ENCODE measurements at regions not wholly inside any gene's neighbourhood (a gene's known extent, or its start where the extent isn't known, plus 50 kb on each side); places are given as distances from the start of the nearest gene placed in this dataset.

DNA sequence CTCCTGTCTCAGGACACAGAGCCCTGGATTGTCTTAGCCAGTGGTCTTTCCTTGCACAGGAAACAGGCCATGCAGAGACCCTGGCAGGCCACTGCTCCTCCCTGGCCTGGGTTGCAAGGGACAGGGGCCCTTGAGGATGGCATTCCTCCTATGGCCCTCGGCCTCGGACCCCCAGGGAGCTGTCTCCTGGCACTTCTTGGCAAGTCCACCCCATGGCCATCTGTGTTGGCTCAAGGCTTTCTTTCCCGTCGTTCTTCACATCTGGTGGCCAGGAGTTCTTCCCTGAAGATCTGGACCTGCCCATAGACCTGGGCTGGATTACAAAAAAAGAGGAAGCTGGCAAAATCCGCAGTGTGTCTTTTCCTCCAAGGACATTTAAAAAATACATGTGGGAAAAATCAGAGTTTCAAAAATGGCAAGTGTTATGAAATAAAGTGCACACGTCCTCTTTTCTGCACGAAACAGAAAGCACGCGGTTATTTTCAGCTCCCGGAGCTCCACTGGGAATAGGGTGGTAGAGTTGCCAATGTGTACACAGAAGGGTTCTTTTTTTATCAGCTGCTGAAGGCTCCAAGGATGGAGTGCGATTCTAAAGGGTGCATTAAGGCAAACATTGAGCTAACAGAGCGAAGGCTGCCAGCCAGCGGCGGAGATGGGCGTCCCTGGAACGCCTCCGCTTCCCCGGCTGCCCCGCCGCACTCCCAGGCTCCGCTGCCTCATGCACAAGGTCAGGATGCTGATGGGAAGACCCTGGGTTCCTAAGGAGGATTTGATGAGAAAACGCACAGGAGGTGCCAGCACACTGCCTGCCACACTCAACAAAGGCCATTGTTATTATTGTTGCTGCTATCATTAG is 62.8 kb upstream of the FAM20C start:
- Histone ChIP-seq H3K27ac (no peak overlapping the region), H4K20me1 (ENCODE audit: insufficient read depth) (no peaks in the 10 kb centered on the region), H3K27me3 (ENCODE audit: insufficient read depth, low read depth) (peaks cover 39% of the 10 kb centered on the region; the same call in 1 of the 2 replicates), H3K36me3 (ENCODE audit: insufficient read depth) (no peaks in the 10 kb centered on the region), H3K4me1 (ENCODE audit: low read depth, poor library complexity, severe bottlenecking) (no peaks in the 10 kb centered on the region), H3K79me2 (ENCODE audit: insufficient read depth, low read depth) (no peaks in the 10 kb centered on the region), H2AFZ (ENCODE audit: low read depth) (no peak overlapping the region), H3K9ac (no peak overlapping the region), H3K4me3 (IDR thresholded peaks at IDR 0.05; ENCODE audit: insufficient read depth, low read depth, low read length) (no peak overlapping the region), H3K4me2 (no peak overlapping the region)
- TF ChIP-seq, protein P1, sequence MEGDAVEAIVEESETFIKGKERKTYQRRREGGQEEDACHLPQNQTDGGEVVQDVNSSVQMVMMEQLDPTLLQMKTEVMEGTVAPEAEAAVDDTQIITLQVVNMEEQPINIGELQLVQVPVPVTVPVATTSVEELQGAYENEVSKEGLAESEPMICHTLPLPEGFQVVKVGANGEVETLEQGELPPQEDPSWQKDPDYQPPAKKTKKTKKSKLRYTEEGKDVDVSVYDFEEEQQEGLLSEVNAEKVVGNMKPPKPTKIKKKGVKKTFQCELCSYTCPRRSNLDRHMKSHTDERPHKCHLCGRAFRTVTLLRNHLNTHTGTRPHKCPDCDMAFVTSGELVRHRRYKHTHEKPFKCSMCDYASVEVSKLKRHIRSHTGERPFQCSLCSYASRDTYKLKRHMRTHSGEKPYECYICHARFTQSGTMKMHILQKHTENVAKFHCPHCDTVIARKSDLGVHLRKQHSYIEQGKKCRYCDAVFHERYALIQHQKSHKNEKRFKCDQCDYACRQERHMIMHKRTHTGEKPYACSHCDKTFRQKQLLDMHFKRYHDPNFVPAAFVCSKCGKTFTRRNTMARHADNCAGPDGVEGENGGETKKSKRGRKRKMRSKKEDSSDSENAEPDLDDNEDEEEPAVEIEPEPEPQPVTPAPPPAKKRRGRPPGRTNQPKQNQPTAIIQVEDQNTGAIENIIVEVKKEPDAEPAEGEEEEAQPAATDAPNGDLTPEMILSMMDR (conservative IDR thresholded peaks at IDR 0.05; ENCODE audit: low read depth, low read length) = no peak

GRCh38 chr7:130222-130572 is 62.2 kb upstream of the FAM20C start:
- no peaks in the 10 kb centered on the region for H4K20me1 ChIP-seq (ENCODE audit: insufficient read depth)
- H3K9ac ChIP-seq = no peak overlapping the region
- no peak overlapping the region for H3K27ac ChIP-seq
- H3K4me3 ChIP-seq (IDR thresholded peaks at IDR 0.05; ENCODE audit: insufficient read depth, low read depth, low read length) = no peak overlapping the region
- H3K4me2 ChIP-seq = no peak overlapping the region
- TF ChIP-seq, protein P1 (conservative IDR thresholded peaks at IDR 0.05; ENCODE audit: low read depth, low read length) = no peak
- H2AFZ ChIP-seq (ENCODE audit: low read depth) = no peak overlapping the region
- H3K36me3 ChIP-seq (ENCODE audit: insufficient read depth) = no peaks in the 10 kb centered on the region
- no peaks in the 10 kb centered on the region for H3K4me1 ChIP-seq (ENCODE audit: low read depth, poor library complexity, severe bottlenecking)
- H3K27me3 ChIP-seq (ENCODE audit: insufficient read depth, low read depth) = peaks cover 41% of the 10 kb centered on the region; the same call in 1 of the 2 replicates
- H3K79me2 ChIP-seq (ENCODE audit: insufficient read depth, low read depth) = no peaks in the 10 kb centered on the region

GRCh38 chr7:130875-131780 is 61.2 kb upstream of the FAM20C start:
- Histone ChIP-seq H3K4me3 (IDR thresholded peaks at IDR 0.05; ENCODE audit: insufficient read depth, low read depth, low read length) (no peak overlapping the region), H3K27ac (no peak overlapping the region), H4K20me1 (ENCODE audit: insufficient read depth) (no peaks in the 10 kb centered on the region), H3K9ac (no peak overlapping the region), H3K36me3 (ENCODE audit: insufficient read depth) (no peaks in the 10 kb centered on the region), H3K4me2 (no peak overlapping the region), H2AFZ (ENCODE audit: low read depth) (no peak overlapping the region), H3K4me1 (ENCODE audit: low read depth, poor library complexity, severe bottlenecking) (no peaks in the 10 kb centered on the region), H3K27me3 (ENCODE audit: insufficient read depth, low read depth) (peaks cover 40% of the 10 kb centered on the region; the same call in 1 of the 2 replicates), H3K79me2 (ENCODE audit: insufficient read depth, low read depth) (no peaks in the 10 kb centered on the region)
- TF ChIP-seq, protein P1 (conservative IDR thresholded peaks at IDR 0.05; ENCODE audit: low read depth, low read length) = no peak

DNA sequence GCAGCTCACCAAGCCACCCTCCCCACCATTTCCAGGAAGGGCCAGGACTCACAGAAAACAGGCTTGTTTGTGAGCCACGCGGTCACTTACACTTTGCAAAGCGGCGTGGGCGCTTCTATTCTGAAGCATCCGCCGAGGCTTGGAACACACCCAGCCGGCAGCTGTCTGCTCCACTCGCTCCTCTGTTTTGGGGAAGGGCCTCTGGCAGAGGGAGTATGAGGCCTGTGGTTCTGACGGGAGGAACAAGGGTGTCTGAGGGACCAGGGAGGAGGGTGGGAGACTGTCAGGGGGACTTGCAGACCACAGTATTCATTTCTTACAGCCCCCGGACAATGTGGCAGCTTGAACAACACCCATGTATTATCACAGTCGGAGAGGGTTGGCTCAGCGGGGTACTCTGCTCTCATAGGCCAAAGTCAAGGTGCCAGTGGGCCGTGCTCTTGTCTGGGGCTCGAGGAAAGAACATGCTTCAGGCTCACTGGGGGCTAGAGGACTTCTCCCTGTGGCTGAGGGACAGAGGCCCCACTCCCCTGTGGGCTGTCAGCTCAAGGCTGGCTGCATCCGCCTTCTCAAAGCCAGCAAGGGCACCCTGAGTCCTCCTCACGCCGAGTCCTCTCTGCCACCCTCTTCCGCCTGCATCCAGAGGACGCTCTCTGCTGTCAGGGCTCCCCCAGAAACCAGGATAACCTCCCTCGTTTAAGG is 60.4 kb upstream of the FAM20C start:
- H3K4me3 ChIP-seq (IDR thresholded peaks at IDR 0.05; ENCODE audit: insufficient read depth, low read depth, low read length) = no peak overlapping the region
- H3K27me3 ChIP-seq (ENCODE audit: insufficient read depth, low read depth) = peaks cover 44% of the 10 kb centered on the region; the same call in 1 of the 2 replicates
- H4K20me1 ChIP-seq (ENCODE audit: insufficient read depth) = no peaks in the 10 kb centered on the region
- H3K4me2 ChIP-seq = no peak overlapping the region
- H3K27ac ChIP-seq = no peak overlapping the region
- no peak overlapping the region for H3K9ac ChIP-seq
- TF ChIP-seq, protein P1 (conservative IDR thresholded peaks at IDR 0.05; ENCODE audit: low read depth, low read length) = no peak
- no peaks in the 10 kb centered on the region for H3K79me2 ChIP-seq (ENCODE audit: insufficient read depth, low read depth)
- H2AFZ ChIP-seq (ENCODE audit: low read depth) = no peak overlapping the region
- H3K36me3 ChIP-seq (ENCODE audit: insufficient read depth) = no peaks in the 10 kb centered on the region
- no peaks in the 10 kb centered on the region for H3K4me1 ChIP-seq (ENCODE audit: low read depth, poor library complexity, severe bottlenecking)

All from KMS-11 (cell line).